HepG2 (cell line): ENCODE measurements at regions not wholly inside any gene's neighbourhood (a gene's known extent, or its start where the extent isn't known, plus 50 kb on each side); places are given as distances from the start of the nearest gene placed in this dataset.

Experiments used
- ARHGAP35 ChIP-seq: sonication (generic); formaldehyde crosslinking; IDR thresholded peaks from 2 replicates; pipeline ENCODE4 v1.9.0; 2022; ENCODE audit warnings: mild to moderate bottlenecking, inconsistent platforms, moderate library complexity, missing genetic modification reagents, borderline replicate concordance
- MAF1 ChIP-seq: sonication (generic); formaldehyde crosslinking; IDR thresholded peaks from 2 replicates; pipeline ENCODE4 v1.5.0; 2020; ENCODE audit warnings: missing genetic modification reagents, borderline replicate concordance
- PCBP1 ChIP-seq: fragments of 200-400 bp; formaldehyde crosslinking; IDR thresholded peaks from 2 replicates; pipeline ENCODE4 v1.6.1; 2017; ENCODE audit warnings: mild to moderate bottlenecking, low read depth, low read length, borderline replicate concordance
- PTBP1 ChIP-seq: fragments of 200-400 bp; formaldehyde crosslinking; IDR thresholded peaks from 2 replicates; pipeline ENCODE4 v1.6.1; 2018; ENCODE audit warnings: low read length, low read depth; ENCODE audit not compliant: poor library complexity, severe bottlenecking
- RORA ChIP-seq: sonication (generic); formaldehyde crosslinking; IDR thresholded peaks from 2 replicates; pipeline ENCODE4 v1.5.0; 2020; ENCODE audit warnings: mild to moderate bottlenecking, missing genetic modification reagents, moderate library complexity
- TAF1 ChIP-seq: sonication (generic); formaldehyde crosslinking; IDR thresholded peaks from 2 replicates; pipeline ENCODE4 v1.4.0; 2020; ENCODE audit warnings: missing genetic modification reagents
- ZNF441 ChIP-seq: sonication (generic); formaldehyde crosslinking; IDR thresholded peaks from 2 replicates; pipeline ENCODE4 v1.7.0; 2021; ENCODE audit warnings: missing genetic modification reagents, borderline replicate concordance
- ZNF670 ChIP-seq: sonication (generic); formaldehyde crosslinking; IDR thresholded peaks from 2 replicates; pipeline ENCODE4 v1.8.0; 2022; ENCODE audit warnings: mild to moderate bottlenecking, missing genetic modification reagents, borderline replicate concordance
- TF ChIP-seq, protein P1 (sequence below): sonication (generic); formaldehyde crosslinking; IDR thresholded peaks from 2 replicates; pipeline ENCODE4 v1.4.0; 2020; ENCODE audit warnings: missing genetic modification reagents
- TF ChIP-seq, protein P2 (sequence below): sonication (generic); formaldehyde crosslinking; IDR thresholded peaks from 2 replicates; pipeline ENCODE4 v1.8.0; 2022; ENCODE audit warnings: mild to moderate bottlenecking, missing genetic modification reagents, moderate library complexity
- TF ChIP-seq, protein P3 (sequence below): sonication (generic); formaldehyde crosslinking; IDR thresholded peaks from 2 replicates; pipeline ENCODE4 v1.5.0; 2020; ENCODE audit warnings: mild to moderate bottlenecking, missing genetic modification reagents

DNA sequence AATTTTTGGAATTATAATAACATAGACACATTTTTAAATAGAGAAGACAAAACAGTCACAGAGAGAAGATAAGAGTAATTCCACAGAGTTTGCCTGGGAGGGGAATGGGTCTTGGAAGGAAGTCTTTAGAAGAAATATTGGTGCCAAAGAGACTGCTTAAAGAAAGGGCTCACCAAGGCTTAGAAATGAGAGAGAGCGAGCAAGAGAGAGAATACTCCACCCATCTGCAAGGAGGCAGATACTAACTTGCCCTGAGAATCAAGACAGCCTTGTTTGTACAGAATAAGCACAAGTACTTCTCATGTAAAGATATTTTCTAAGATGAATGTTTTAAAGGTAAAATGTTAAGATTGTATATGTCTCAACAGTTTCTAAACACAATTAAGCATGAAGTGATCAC is 165.5 kb downstream of the SLC38A4 start (continued):
- TF ChIP-seq, protein P1, sequence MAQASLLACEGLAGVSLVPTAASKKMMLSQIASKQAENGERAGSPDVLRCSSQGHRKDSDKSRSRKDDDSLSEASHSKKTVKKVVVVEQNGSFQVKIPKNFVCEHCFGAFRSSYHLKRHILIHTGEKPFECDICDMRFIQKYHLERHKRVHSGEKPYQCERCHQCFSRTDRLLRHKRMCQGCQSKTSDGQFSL (CRISPR knock-in tag) = no peak
- TF ChIP-seq PCBP1 (no peak), TAF1 (CRISPR knock-in tag) (no peak), ZNF670 (CRISPR knock-in tag) (no peak), ARHGAP35 (CRISPR knock-in tag) (no peak), ZNF441 (CRISPR knock-in tag) (no peak), PTBP1 (no peak), MAF1 (CRISPR knock-in tag) (no peak), RORA (no peak)
- TF ChIP-seq, protein P2, sequence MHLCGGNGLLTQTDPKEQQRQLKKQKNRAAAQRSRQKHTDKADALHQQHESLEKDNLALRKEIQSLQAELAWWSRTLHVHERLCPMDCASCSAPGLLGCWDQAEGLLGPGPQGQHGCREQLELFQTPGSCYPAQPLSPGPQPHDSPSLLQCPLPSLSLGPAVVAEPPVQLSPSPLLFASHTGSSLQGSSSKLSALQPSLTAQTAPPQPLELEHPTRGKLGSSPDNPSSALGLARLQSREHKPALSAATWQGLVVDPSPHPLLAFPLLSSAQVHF (CRISPR knock-in tag) = no peak
- TF ChIP-seq, protein P3, sequence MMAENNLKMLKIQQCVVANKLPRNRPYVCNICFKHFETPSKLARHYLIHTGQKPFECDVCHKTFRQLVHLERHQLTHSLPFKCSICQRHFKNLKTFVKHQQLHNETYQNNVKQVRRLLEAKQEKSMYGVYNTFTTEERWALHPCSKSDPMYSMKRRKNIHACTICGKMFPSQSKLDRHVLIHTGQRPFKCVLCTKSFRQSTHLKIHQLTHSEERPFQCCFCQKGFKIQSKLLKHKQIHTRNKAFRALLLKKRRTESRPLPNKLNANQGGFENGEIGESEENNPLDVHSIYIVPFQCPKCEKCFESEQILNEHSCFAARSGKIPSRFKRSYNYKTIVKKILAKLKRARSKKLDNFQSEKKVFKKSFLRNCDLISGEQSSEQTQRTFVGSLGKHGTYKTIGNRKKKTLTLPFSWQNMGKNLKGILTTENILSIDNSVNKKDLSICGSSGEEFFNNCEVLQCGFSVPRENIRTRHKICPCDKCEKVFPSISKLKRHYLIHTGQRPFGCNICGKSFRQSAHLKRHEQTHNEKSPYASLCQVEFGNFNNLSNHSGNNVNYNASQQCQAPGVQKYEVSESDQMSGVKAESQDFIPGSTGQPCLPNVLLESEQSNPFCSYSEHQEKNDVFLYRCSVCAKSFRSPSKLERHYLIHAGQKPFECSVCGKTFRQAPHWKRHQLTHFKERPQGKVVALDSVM = no peak
